ENCODE measurements at regions not wholly inside any gene's neighbourhood (a gene's known extent, or its start where the extent isn't known, plus 50 kb on each side); places are given as distances from the start of the nearest gene placed in this dataset.

- DNase-seq = no peak
Observed at GRCh38 chr9:4435197-4435596, 55.1 kb upstream of the SLC1A1 start.

DNA sequence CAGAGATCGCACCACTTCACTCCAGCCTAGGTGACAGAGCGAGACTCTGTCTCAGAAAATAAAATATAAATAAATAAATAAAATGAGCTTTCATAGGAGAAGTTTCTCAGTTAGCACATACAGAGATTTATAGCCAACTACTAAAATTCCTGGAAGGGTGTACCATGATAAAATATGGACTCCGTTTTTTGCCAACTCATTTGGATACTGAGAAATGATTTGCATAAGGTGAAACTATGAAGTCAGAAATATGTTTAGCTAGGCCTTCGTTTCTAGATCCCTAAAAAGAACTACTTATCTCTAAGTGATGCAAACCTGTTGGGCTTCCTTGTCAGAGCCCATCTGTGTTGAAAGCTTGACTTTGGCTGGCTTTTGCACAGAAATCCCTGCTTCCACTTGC is 56.9 kb upstream of the SLC1A1 start:
- DNase-seq = no peak

DNA sequence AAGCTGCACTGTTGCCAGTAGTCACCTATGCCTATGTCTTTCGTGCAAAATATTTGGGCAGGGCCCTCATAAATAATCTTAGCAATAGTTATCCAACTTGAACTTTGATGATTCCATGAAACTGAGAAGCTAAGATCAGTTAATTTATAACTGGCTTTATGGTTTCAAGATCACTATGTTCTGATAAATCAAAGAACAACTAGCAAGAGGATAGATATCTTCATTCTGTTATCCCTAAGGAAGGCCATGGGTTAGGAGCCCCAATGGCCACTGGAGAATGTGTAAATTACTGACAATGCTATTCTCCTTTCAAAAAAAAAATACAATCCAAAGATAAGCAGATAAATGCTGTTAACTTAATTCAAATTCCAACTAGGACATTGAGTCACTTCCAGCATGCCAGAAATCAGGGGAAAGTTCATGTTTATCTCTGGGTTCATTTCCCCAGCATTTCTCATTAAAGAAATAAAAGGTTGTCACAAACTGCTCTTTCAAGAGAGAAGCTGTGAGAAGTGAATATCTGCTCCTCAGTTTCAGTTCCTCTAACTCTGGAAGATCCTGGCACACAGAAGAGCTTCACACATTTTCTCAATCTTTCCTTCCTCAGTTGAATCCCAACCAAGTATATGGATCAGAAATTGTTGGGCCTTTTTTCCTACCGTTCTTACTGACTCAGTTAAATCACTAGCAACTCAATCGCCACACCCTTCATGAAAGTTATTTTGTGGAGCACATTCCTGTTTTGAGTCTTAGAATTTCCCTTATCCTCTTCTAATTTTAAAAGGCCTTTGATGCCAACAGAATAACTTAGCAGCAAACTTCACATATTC is 59.6 kb upstream of the SLC1A1 start:
- no peak for DNase-seq

- no peak for DNase-seq
Observed at GRCh38 chr9:4425319-4426045, 64.8 kb upstream of the SLC1A1 start.

GRCh38 chr9:4424891-4425290 is 65.4 kb upstream of the SLC1A1 start:
- no peak for DNase-seq

- DNase-seq = no peak
Observed at GRCh38 chr9:4424038-4424437, 66.2 kb upstream of the SLC1A1 start.

DNA sequence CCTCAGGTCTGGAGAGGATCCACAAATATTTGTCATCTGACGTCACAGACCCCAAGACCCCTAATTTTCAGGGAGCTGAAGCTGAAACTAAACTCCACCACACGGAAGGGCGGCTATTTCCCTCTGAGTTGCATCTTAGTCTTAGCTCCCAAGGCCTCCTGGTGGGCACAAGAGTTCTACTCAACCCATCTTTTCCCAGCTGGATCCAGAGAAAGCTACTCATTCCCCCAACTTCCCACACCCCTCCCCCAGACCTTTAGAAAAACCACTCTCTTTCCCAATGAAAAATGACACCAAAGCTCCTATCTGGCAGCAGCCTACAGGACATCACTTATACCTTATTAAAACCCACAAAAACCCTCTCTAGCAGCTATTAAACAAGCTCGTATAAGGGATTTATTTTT is 67.1 kb upstream of the SLC1A1 start:
- DNase-seq = no peak

GRCh38 chr9:4422495-4422894 is 67.8 kb upstream of the SLC1A1 start:
- DNase-seq = no peak

- DNase-seq = no peak
Observed at GRCh38 chr9:4421847-4422246, 68.4 kb upstream of the SLC1A1 start.

DNA sequence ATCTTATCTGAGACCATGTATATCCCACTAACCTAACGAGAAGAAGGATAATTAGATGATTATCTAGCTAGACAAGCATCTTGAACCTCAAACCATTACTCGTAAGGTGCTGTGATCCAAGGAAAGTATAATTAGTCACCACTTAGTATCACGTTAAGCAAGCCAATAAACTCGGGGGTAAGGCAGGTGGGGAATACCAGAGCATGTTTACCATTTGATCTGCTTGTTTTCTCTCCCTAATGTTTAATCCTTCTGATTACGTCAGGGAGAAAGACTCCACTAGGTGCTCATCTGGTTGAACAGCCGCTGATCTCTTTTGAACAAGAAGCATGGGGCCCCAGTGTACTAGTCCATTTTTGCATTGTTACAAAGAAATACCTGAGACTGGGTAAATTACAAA is 69.9 kb upstream of the SLC1A1 start:
- no peak for DNase-seq

DNA sequence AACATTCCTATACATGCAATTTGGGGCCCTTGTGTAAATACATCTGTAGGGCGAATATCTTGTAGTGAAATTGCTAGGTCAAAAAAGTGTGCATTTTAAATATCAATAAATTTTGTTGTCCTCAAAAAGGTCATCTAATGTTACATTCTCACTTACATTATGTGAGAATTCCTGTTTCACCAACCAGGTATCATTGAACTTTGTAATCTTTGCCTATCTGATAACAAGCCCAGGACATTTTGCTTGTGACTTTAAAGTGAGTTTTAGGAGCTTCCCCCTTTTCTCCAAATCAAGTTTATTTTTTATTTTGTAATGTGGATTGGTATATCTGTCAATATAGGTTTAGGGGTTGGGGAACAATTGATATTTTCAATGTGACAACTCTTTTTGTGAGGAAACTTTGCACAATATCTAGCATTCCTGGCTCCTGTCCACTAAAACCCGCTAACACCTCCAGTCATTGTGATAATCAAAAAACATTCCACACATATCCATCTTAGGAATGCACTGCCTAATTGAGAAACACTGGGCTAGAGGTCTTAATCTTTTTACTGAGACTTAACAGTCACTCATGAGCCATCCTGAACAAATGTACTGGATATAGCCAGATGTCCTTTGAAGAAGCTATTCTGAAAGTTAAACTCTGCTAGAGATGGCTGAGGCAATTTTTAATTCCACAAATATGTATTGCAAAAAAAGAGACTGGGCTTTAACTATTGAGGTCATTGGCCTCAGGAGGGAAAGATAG is 72.5 kb upstream of the SLC1A1 start:
- DNase-seq = no peak

DNA sequence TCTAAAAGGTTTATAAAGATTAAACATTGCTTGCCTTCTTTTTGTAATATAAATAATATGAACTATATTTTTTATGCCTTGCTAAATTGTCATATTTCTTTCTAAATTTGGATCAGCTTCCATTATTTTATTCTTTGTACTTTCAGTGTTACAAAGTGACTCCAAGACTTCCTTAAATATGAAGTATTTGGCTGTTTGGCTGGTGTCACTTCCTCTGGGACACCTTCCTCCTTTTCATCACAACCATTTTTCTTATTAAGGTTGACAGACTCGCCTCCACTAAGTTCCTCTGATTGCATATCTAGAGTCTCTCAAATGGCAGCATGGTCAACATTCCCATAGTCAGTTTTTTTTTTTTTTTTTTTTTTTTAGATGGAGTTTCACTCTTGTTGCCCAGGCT is 73.8 kb upstream of the SLC1A1 start:
- no peak for DNase-seq

DNA sequence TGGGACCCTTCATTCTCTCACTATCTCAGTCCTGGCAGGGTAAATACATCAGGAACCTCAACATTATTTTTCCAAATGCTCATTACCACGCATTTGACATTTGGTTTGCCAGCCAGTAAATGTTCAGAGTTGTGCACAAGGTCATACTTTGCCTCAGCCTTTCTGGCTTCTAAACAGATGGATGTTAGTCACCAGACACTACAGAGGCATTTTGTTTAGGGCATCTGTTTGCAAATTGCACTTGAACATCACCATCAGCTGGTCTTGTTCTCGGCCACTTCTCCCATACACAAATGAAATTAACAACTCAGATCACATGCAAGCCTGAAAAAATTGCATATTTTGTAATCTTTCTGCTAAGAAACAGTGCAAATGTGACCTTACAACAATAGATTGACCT is 75.0 kb upstream of the SLC1A1 start:
- no peak for DNase-seq

GRCh38 chr9:4413856-4414255 is 76.4 kb upstream of the SLC1A1 start:
- DNase-seq = no peak

DNA sequence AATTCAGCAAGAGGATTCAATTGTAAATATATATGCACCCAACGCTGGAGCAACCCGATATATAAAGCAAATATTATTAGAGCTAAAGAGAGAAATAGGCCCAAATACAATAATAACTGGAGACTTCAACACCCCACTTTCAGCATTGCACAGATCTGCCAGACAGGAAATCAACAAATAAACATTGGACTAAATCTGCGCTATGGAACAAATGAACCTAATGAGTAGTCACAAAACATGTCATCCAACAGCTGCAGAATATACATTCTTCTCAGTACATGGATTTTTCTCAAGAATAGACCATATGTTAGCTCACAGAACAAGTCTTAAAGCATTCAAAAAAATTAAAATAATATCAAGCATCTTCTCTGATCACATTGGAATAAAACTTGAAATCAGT is 86.1 kb upstream of the SLC1A1 start:
- DNase-seq = no peak

- DNase-seq = no peak
Observed at GRCh38 chr9:4402501-4402900, 87.8 kb upstream of the SLC1A1 start.

DNA sequence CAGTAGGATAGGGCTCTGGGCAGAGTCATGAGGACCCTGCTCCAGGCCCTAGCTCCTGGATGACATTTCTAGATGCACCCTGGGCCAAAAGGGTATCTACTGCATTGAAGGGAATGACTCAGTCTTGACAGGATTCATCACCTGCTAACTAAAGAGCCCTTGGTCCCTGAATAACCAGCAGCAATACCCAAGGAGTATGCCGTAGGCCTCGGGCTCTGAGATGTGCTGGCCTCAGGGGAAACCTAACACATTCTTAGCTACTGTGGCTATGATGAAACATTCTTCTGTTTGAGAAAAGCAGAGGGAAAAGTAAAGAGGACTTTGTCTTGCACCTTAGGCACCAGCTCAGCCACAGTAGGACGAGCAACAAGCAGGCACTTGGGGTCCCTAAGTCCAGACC is 89.5 kb upstream of the SLC1A1 start:
- DNase-seq = no peak

DNA sequence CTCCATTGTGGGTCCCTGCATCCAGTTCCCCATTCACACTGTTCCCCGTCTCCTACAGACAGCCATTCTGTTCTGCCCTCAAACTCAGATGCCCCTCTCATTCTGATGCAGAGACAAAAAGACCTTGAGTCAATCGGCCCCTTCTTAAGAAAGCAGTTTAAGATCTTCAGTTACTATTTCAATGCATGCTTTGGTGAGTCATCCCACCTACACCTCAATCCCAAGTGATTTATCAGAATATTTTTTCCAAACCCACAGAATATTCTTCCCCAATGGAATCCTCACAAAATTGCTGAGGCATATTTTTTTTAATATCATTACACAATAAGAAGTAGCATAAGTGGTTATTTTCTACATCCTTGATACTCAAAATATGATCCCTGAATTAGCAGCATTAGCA is 92.4 kb upstream of the SLC1A1 start:
- DNase-seq = no peak

DNA sequence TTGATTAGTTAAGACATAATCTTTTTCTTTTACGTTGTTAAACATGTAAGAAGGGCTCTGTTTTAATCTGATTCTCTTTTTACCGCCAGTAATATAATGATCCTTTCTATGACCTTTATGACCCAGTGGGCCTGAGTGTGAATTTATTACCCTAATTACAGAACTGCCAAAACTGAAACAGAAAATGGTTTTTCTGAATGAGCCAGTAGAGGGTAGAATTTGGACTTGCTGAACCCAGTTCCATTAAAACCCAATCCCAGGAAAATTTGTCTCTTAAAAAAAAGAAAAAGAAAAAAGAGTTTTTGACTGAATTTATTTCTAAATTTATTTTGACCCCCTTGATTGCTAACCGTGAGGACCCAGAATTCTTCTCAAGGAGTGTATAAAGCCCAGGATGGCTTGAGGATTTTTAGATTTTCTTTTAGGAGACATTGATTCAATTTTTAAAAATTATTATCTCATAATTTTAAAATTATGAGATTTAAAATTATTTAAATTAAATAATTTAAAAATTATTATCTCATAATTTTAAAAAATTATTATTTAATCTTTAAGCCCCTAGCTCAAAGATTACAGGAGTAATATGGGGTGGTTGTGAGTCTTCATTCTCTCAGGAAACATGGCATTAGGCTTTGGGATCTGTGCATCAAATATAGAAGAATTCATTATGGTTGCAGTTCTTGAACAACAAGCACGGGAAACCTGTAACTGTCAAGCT is 94.1 kb upstream of the GLIS3 start:
- DNase-seq = no peak

DNA sequence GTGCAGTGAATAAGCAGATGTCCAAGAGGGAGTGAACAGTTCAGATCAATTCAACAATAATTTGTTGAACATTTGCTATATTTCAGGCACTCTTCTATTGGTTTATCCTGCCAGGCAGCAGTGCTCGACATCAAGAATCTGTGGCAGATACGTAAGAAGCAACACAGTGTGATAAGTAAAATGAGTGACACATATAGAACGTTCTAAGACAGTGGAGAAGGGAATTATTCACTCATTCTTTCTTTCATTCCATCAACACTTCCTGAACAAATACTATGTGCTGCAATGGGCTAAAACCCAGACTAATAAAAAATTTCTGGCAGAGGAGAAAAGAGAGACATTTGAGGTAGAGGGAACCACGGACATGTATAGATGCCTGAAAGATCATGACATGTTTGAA is 89.9 kb upstream of the GLIS3 start:
- no peak for DNase-seq

DNA sequence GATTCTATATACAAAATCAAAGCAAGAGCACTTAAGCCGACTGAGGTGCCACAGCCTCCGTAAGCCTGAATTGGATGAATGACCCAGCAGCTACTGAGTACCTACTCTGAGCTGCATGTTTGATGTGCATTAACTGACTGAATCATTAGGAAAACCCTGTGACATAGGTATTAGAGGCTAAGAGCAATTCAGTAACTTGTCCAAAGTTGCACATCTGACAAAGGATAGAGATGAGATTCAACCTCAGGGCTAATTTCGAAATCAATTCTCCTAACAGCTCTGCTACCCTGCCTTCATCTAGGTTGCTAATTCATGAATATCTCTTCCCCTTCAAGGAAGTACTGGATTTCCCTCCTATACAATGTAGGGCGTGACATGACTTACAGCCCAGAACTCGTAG is 89.1 kb upstream of the GLIS3 start:
- DNase-seq = no peak

- no peak for DNase-seq
Observed at GRCh38 chr9:4386819-4387218, 87.0 kb upstream of the GLIS3 start.

GRCh38 chr9:4384750-4385149 is 84.9 kb upstream of the GLIS3 start:
- no peak for DNase-seq

Measured in activated CD4-positive, alpha-beta T cell treated with anti-CD3 and anti-CD28 coated beads, Interleukin-2, amount 50 U/mL, for 16 hours (primary cell).